Ascending aorta (tissue), 2 donors: ENCODE measurements at regions not wholly inside any gene's neighbourhood (a gene's known extent, or its start where the extent isn't known, plus 50 kb on each side); places are given as distances from the start of the nearest gene placed in this dataset.

Experiments used
- DNase-seq, 2 donors: peaks; one replicate each; pipeline ENCODE4 v3.0.0-alpha.2; 2019; ENCODE audit warnings: low spot score in 2 of 2
- H3K27ac ChIP-seq, 2 donors: fragments of 200-600 bp; sonication (generic); one replicate each; pipeline ENCODE4 v1.5.1; 2016 to 2017; ENCODE audit warnings: mild to moderate bottlenecking in 1 of 2
- H3K27me3 ChIP-seq: fragments of 200-600 bp; sonication (generic); one replicate; pipeline ENCODE4 v1.5.1; 2017
- H3K36me3 ChIP-seq, 2 donors: fragments of 200-600 bp; sonication (generic); one replicate each; pipeline ENCODE4 v1.5.1; 2016
- H3K4me1 ChIP-seq, 2 donors: fragments of 200-600 bp; sonication (generic); one replicate each; pipeline ENCODE4 v1.5.1; 2016 to 2017; ENCODE audit warnings: mild to moderate bottlenecking in 1 of 2
- H3K4me3 ChIP-seq, 2 donors: fragments of 200-600 bp; sonication (generic); one replicate each; pipeline ENCODE4 v1.5.1; 2016 to 2017; ENCODE audit warnings: mild to moderate bottlenecking in 1 of 2
- H3K9me3 ChIP-seq, 2 donors: fragments of 200-600 bp; sonication (generic); one replicate each; pipeline ENCODE4 v1.5.1; 2016
- intact Hi-C: fragments of 100-400 bp; cut with DNase I; formaldehyde crosslinking; loops from one replicate; pipeline ENCODE4 v1.15.1; 2023
- TF ChIP-seq, protein P1 (sequence below), 3 experiments: fragments of 200-600 bp in 2 of 3; fragments of 450-650 bp in 1 of 3; sonication (generic) in 2 of 3; IDR thresholded peaks; one replicate each; pipeline ENCODE4 v1.5.1; 2016 to 2019; ENCODE audit warnings: antibody characterized with exemption in 3 of 3, mild to moderate bottlenecking in 1 of 3, moderate library complexity in 1 of 3

DNA sequence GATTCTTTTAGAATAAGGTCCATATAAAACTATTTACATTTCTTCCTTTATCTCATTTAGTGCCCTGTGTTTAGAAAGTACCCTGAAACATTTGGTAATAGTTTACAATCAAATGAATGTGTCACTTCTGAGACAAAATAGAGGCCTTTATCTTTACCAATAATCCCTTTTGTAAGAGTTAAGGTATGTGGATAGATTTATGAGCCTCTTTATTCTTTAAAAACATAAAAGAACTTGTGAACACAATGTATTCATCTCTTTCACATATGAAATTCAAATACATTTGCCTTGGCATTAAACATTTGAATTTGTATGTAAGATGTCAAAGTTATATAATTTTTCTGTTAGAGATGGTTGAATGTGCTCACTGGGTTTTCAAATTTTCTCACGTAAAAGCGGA lies 180.5 kb upstream of the CWC22 start:
- Histone ChIP-seq H3K4me3 (no peak overlapping the region), H3K4me1 (no peaks in the 10 kb centered on the region), H3K36me3 (no peaks in the 10 kb centered on the region), H3K27ac (no peak overlapping the region), H3K9me3 (no peaks in the 10 kb centered on the region), H3K27me3 (no peaks in the 10 kb centered on the region)
- TF ChIP-seq, protein P1, sequence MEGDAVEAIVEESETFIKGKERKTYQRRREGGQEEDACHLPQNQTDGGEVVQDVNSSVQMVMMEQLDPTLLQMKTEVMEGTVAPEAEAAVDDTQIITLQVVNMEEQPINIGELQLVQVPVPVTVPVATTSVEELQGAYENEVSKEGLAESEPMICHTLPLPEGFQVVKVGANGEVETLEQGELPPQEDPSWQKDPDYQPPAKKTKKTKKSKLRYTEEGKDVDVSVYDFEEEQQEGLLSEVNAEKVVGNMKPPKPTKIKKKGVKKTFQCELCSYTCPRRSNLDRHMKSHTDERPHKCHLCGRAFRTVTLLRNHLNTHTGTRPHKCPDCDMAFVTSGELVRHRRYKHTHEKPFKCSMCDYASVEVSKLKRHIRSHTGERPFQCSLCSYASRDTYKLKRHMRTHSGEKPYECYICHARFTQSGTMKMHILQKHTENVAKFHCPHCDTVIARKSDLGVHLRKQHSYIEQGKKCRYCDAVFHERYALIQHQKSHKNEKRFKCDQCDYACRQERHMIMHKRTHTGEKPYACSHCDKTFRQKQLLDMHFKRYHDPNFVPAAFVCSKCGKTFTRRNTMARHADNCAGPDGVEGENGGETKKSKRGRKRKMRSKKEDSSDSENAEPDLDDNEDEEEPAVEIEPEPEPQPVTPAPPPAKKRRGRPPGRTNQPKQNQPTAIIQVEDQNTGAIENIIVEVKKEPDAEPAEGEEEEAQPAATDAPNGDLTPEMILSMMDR (IDR thresholded peaks at IDR 0.05): no peak
- no peak for DNase-seq
- intact Hi-C loops: no loop called here

DNA sequence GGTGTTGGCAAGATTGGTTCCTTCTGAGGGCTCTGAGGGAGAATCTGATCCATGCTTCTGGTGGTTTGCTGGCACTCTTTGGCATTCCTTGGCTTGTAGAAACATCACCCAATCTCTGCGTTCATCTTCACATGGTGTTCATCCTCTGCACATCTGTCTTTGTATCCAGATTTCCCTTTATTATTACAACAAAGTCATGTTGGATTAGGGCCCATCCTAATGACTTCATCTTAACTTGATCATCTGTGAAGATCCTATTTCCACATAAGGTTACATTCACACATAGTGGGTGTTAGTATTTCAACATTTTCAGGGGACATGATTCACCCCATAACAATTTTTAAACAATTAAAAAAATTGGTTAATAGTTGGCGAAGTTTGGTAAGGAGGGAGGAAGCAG lies 177.4 kb upstream of the CWC22 start:
- no peaks in the 10 kb centered on the region for H3K27me3 ChIP-seq
- no peak overlapping the region for H3K27ac ChIP-seq
- TF ChIP-seq, protein P1 (IDR thresholded peaks at IDR 0.05): no peak
- no peak overlapping the region for H3K4me3 ChIP-seq
- no peaks in the 10 kb centered on the region for H3K9me3 ChIP-seq
- intact Hi-C loops: no loop called here
- DNase-seq: no peak
- H3K4me1 ChIP-seq: no peaks in the 10 kb centered on the region
- no peaks in the 10 kb centered on the region for H3K36me3 ChIP-seq

DNA sequence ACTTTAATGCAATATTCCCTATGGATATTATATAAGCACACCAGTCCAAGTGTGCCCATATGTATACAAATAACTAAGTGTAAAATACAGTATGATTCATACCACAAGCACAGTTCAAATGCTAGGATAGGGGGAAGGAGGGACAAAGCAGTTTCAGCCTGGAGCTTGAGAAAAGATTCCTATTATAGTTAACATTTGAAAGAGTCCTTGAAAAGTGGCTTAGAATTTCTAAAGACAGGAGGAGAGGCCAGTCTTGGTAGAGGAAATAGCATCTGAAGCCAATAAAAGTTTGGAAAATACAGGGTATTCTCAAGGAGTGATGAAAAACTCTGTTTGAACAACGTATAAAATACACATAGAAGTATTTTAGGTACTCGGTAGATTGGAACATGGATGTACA lies 173.4 kb upstream of the CWC22 start:
- no peaks in the 10 kb centered on the region for H3K27me3 ChIP-seq
- no peaks in the 10 kb centered on the region for H3K4me1 ChIP-seq
- no peaks in the 10 kb centered on the region for H3K9me3 ChIP-seq
- H3K36me3 ChIP-seq: no peaks in the 10 kb centered on the region
- no peak overlapping the region for H3K4me3 ChIP-seq
- H3K27ac ChIP-seq: no peak overlapping the region
- no peak for DNase-seq
- TF ChIP-seq, protein P1 (IDR thresholded peaks at IDR 0.05): no peak
- intact Hi-C loops: no loop called here

DNA sequence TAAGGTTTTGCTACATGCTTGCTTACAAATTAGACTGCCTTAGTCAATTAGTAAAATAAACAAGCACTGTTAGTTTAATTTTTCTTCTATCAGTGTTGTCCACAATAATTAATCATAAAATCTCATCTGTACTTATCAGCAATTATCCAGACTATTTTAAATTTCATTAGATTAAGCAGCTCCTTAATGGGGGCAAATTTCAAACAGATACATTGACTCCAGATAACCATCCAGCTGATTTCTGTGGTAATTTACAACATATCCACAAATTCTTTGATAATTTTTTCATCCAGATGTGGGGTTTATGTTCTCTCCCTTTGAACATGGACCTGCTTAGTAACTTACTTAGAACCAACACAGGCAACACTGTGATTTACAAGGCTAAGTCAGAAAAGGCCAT lies 170.4 kb upstream of the CWC22 start:
- intact Hi-C loops: no loop called here
- H3K36me3 ChIP-seq: no peaks in the 10 kb centered on the region
- no peaks in the 10 kb centered on the region for H3K9me3 ChIP-seq
- H3K4me3 ChIP-seq: no peak overlapping the region
- no peaks in the 10 kb centered on the region for H3K4me1 ChIP-seq
- TF ChIP-seq, protein P1 (IDR thresholded peaks at IDR 0.05): no peak
- H3K27ac ChIP-seq: no peak overlapping the region
- no peaks in the 10 kb centered on the region for H3K27me3 ChIP-seq
- DNase-seq: no peak

DNA sequence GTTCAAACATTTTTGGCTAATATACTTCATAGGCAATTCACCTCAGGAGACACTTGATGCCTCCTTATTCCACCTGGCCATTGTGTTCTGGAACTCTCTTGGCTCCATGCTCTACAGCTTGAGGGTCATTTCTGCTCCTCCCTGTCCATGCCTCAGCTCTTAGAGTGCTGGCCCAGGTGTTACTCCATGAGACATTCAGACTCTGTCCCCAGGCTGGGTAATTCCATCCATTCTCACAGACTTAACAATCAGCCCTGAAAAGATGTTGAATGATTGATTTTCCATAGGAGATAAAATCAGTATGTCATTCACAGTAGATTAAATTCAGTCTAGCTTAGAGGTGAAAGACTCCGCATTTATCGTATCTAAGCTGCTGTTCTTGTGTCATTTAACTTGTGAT lies 168.6 kb upstream of the CWC22 start:
- intact Hi-C loops: no loop called here
- TF ChIP-seq, protein P1 (IDR thresholded peaks at IDR 0.05): no peak
- no peaks in the 10 kb centered on the region for H3K27me3 ChIP-seq
- no peaks in the 10 kb centered on the region for H3K4me1 ChIP-seq
- H3K9me3 ChIP-seq: no peaks in the 10 kb centered on the region
- H3K4me3 ChIP-seq: no peak overlapping the region
- no peaks in the 10 kb centered on the region for H3K36me3 ChIP-seq
- DNase-seq: no peak
- no peak overlapping the region for H3K27ac ChIP-seq

DNA sequence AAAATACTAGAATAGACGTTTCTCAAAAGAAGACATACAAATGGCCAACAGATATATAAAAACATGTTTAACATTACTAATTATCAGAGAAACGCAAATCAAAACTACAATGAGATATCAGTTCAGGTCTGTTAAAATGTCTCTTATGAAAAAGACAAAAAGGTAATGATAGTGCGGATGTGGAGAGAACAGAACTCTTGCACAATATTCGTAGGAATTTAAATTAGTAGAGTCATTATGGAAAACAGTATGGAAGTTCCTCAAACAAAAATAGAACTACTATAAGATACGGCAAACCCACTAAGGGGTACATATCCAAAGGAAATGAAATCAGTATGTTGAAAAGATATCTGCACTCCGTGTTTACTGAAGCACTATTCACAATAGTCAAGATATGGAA lies 167.5 kb upstream of the CWC22 start:
- H3K36me3 ChIP-seq: no peaks in the 10 kb centered on the region
- TF ChIP-seq, protein P1 (IDR thresholded peaks at IDR 0.05): no peak
- H3K27ac ChIP-seq: no peak overlapping the region
- intact Hi-C loops: no loop called here
- H3K4me1 ChIP-seq: no peaks in the 10 kb centered on the region
- no peak overlapping the region for H3K4me3 ChIP-seq
- DNase-seq: no peak
- H3K9me3 ChIP-seq: no peaks in the 10 kb centered on the region
- no peaks in the 10 kb centered on the region for H3K27me3 ChIP-seq
